Ishikawa (cell line): ENCODE measurements at regions not wholly inside any gene's neighbourhood (a gene's known extent, or its start where the extent isn't known, plus 50 kb on each side); places are given as distances from the start of the nearest gene placed in this dataset.

Source experiments
- CEBPB ChIP-seq: IDR thresholded peaks from 2 replicates; pipeline ENCODE4 v1.6.1; 2012
- CREB1 ChIP-seq: IDR thresholded peaks from 2 replicates; pipeline ENCODE4 v1.6.1; 2012; ENCODE audit warnings: low read depth
- EGR1 ChIP-seq: IDR thresholded peaks from 2 replicates; pipeline ENCODE4 v1.6.1; 2012
- EP300 ChIP-seq: IDR thresholded peaks from 2 replicates; pipeline ENCODE4 v1.6.1; 2012; ENCODE audit warnings: borderline replicate concordance
- FOXM1 ChIP-seq: IDR thresholded peaks from 2 replicates; pipeline ENCODE4 v1.6.1; 2012; ENCODE audit warnings: low read depth, borderline replicate concordance
- MAX ChIP-seq: IDR thresholded peaks from 2 replicates; pipeline ENCODE4 v1.6.1; 2012
- NFIC ChIP-seq: IDR thresholded peaks from 2 replicates; pipeline ENCODE4 v1.6.1; 2012
- RAD21 ChIP-seq: IDR thresholded peaks from 2 replicates; pipeline ENCODE4 v1.6.1; 2012; ENCODE audit warnings: low read depth
- REST ChIP-seq: IDR thresholded peaks from 2 replicates; pipeline ENCODE4 v1.6.1; 2012; ENCODE audit warnings: low read depth, mild to moderate bottlenecking
- TAF1 ChIP-seq: IDR thresholded peaks from 2 replicates; pipeline ENCODE4 v1.6.1; 2012; ENCODE audit warnings: low read depth, mild to moderate bottlenecking
- TCF12 ChIP-seq: IDR thresholded peaks from 2 replicates; pipeline ENCODE4 v1.6.1; 2012; ENCODE audit warnings: low read depth
- TEAD4 ChIP-seq: IDR thresholded peaks from 2 replicates; pipeline ENCODE4 v1.6.1; 2012
- USF1 ChIP-seq: IDR thresholded peaks from 2 replicates; pipeline ENCODE4 v1.6.1; 2012
- YY1 ChIP-seq: IDR thresholded peaks from 2 replicates; pipeline ENCODE4 v1.6.1; 2012; ENCODE audit warnings: low read depth
- ZBTB7A ChIP-seq: IDR thresholded peaks from 2 replicates; pipeline ENCODE4 v1.6.1; 2012; ENCODE audit warnings: low read depth

- TF ChIP-seq FOXM1 (no peak), RAD21 (peak; percentile 29; the same call in 1 of the 2 replicates)
Measured at GRCh38 chr3:176633511-176633910, 563.8 kb downstream of the TBL1XR1 start.

GRCh38 chr3:176632925-176633324 lies 564.4 kb downstream of the TBL1XR1 start:
- no peak for TF ChIP-seq MAX
- TF ChIP-seq ZBTB7A: no peak
- TF ChIP-seq YY1: no peak
- TF ChIP-seq TCF12: no peak
- no peak for TF ChIP-seq TEAD4
- no peak for TF ChIP-seq CREB1
- no peak for TF ChIP-seq USF1

GRCh38 chr3:176631165-176631564 lies 566.1 kb downstream of the TBL1XR1 start:
- TF ChIP-seq FOXM1 (no peak), REST (no peak), EP300 (no peak), EGR1 (no peak), TCF12 (no peak), MAX (no peak), RAD21 (no peak), YY1 (no peak), CEBPB (no peak), TEAD4 (no peak), ZBTB7A (no peak), TAF1 (no peak), CREB1 (no peak)

- TF ChIP-seq RAD21: no peak
- TF ChIP-seq EGR1: no peak
- no peak for TF ChIP-seq ZBTB7A
- TF ChIP-seq FOXM1: no peak
- TF ChIP-seq REST: no peak
- TF ChIP-seq TCF12: no peak
- no peak for TF ChIP-seq NFIC
- no peak for TF ChIP-seq TAF1
- TF ChIP-seq TEAD4: no peak
- no peak for TF ChIP-seq CREB1
- TF ChIP-seq EP300: no peak
- no peak for TF ChIP-seq USF1
- TF ChIP-seq YY1: no peak
- TF ChIP-seq CEBPB: no peak
- TF ChIP-seq MAX: no peak
Measured at GRCh38 chr3:176628101-176628639, 569.1 kb downstream of the TBL1XR1 start.

- TF ChIP-seq ZBTB7A (no peak), TEAD4 (no peak), MAX (no peak), REST (no peak), EP300 (no peak), RAD21 (no peak), YY1 (no peak), CREB1 (no peak), TCF12 (no peak), TAF1 (no peak), USF1 (no peak), NFIC (no peak), CEBPB (no peak), EGR1 (no peak), FOXM1 (no peak)
Measured at GRCh38 chr3:176623468-176624150, 573.7 kb downstream of the TBL1XR1 start.
